ENCODE measurements at regions not wholly inside any gene's neighbourhood (a gene's known extent, or its start where the extent isn't known, plus 50 kb on each side); places are given as distances from the start of the nearest gene placed in this dataset.

DNA sequence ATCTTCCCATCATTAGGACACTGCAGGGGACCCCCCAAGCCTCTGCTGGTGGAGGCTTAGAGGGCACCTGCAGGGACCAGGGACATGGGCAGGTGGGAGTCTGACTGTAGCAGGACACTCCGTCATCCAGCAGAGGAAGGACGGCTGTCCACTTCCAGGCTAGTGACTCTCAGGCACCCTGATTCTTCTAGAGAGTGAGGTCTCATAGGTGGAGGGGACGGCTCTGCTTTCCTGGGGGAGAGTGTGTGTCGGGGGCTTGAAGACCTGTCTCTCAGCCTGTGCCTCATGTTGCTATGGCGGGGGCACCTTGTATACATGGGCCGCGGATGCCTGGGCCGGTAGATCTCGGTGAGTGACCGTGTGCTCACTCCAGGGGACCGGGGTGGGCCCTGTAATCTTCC, 1116.6 kb downstream of the BRD1 start (continued):
- TF ChIP-seq ZFX (IDR thresholded peaks at IDR 0.05), result no peak

DNA sequence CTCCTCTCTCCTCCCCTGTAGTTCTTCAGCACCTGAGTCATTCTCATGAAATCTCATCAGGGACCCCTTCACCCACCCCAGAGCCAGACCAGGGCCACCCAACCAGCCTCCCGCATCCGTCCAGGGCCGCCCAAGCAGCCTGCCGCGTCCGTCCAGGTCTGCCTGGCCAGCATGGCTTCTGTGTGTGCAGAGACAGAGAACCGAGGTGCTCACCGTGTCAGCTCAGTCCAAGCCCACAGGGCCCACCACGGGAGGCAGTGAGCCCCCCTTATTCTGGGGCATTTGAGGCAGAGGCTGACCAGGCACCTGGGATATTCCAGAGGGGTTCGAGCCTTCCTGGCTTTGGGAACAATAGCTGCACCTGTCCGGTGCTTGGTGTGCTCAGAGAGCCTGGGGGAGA, 1117.3 kb downstream of the BRD1 start:
- no peak for DNase-seq (ENCODE audit: low read depth, low spot score)
- intact Hi-C loops (cut with micrococcal nuclease), result no loop called here
- no peaks in the 10 kb centered on the region; a peak in 1 of 4 replicates for H3K9me3 ChIP-seq (ENCODE audit: control insufficient read depth in 1 of 2, insufficient read depth in 1 of 2, low read depth in 1 of 2, low read length in 2 of 2)
- no peaks in the 10 kb centered on the region for H3K79me2 ChIP-seq (ENCODE audit: insufficient read depth, low read length)
- no peaks in the 10 kb centered on the region for H3K9me2 ChIP-seq (ENCODE audit: insufficient read depth)
- no peaks in the 10 kb centered on the region for H3K36me3 ChIP-seq (ENCODE audit: control insufficient read depth in 1 of 2, insufficient read depth in 2 of 2, low read length in 2 of 2)
- H3K27ac ChIP-seq (ENCODE audit: low read depth, low read length), result no peak overlapping the region
- POLR2A ChIA-PET, result no interaction called here
- CTCF ChIA-PET, result no interaction called here
- H3K4me1 ChIP-seq (ENCODE audit: control insufficient read depth in 1 of 2, insufficient read depth in 2 of 2, low read length in 2 of 2), result no peaks in the 10 kb centered on the region
- RAD21 ChIA-PET (ENCODE audit: low non-redundant PET in 1 of 2, low total read pairs in 2 of 2, uncharacterized antibody in 2 of 2, unreplicated experiment in 2 of 2), result no interaction called here
- H2AFZ ChIP-seq (ENCODE audit: low read depth, low read length, poor library complexity, severe bottlenecking), result no peak overlapping the region
- TF ChIP-seq POLR2AphosphoS5 (IDR thresholded peaks at IDR 0.05; ENCODE audit: low read depth, low read length), result no peak
- no peak for TF ChIP-seq RAD21 (IDR thresholded peaks at IDR 0.05; ENCODE audit: low read depth)
- no peak for TF ChIP-seq JUND (IDR thresholded peaks at IDR 0.05)
- TF ChIP-seq CTCF (IDR thresholded peaks at IDR 0.05 in 2 of 3, conservative IDR thresholded peaks at IDR 0.05 in 1 of 3; ENCODE audit: borderline replicate concordance in 1 of 3, insufficient read depth in 1 of 3, low read depth in 2 of 3, low read length in 2 of 3), result no peak
- no peak for TF ChIP-seq ZFX (IDR thresholded peaks at IDR 0.05)
- TF ChIP-seq ZNF274 (IDR thresholded peaks at IDR 0.05; ENCODE audit: low read depth, low read length), result no peak
- no peak for TF ChIP-seq EZH2 (IDR thresholded peaks at IDR 0.05)
- no peak for TF ChIP-seq CBX3 (IDR thresholded peaks at IDR 0.05; ENCODE audit: low read depth)
- TF ChIP-seq YY1 (IDR thresholded peaks at IDR 0.05; ENCODE audit: extremely low read depth, insufficient replicate concordance, low read depth, low read length), result no peak
- no peak for TF ChIP-seq TCF7L2 (IDR thresholded peaks at IDR 0.05; ENCODE audit: borderline replicate concordance, extremely low read depth, insufficient read depth, insufficient read length)
- no peak for TF ChIP-seq SRF (IDR thresholded peaks at IDR 0.05; ENCODE audit: low read depth)
- TF ChIP-seq EGR1 (IDR thresholded peaks at IDR 0.05; ENCODE audit: low read depth), result no peak
- TF ChIP-seq, protein P1, sequence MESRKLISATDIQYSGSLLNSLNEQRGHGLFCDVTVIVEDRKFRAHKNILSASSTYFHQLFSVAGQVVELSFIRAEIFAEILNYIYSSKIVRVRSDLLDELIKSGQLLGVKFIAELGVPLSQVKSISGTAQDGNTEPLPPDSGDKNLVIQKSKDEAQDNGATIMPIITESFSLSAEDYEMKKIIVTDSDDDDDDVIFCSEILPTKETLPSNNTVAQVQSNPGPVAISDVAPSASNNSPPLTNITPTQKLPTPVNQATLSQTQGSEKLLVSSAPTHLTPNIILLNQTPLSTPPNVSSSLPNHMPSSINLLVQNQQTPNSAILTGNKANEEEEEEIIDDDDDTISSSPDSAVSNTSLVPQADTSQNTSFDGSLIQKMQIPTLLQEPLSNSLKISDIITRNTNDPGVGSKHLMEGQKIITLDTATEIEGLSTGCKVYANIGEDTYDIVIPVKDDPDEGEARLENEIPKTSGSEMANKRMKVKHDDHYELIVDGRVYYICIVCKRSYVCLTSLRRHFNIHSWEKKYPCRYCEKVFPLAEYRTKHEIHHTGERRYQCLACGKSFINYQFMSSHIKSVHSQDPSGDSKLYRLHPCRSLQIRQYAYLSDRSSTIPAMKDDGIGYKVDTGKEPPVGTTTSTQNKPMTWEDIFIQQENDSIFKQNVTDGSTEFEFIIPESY (IDR thresholded peaks at IDR 0.05; ENCODE audit: extremely low read depth, insufficient replicate concordance, low read length), result no peak
- no peak for TF ChIP-seq CEBPB (IDR thresholded peaks at IDR 0.05; ENCODE audit: low read depth)
- TF ChIP-seq, protein P2, sequence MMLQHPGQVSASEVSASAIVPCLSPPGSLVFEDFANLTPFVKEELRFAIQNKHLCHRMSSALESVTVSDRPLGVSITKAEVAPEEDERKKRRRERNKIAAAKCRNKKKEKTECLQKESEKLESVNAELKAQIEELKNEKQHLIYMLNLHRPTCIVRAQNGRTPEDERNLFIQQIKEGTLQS (IDR thresholded peaks at IDR 0.05), result no peak
- TF ChIP-seq SP1 (IDR thresholded peaks at IDR 0.05; ENCODE audit: low read depth), result no peak
- no peak for ATAC-seq
- no peaks in the 10 kb centered on the region for H4K20me1 ChIP-seq (ENCODE audit: insufficient read depth)
- no peaks in the 10 kb centered on the region for H3K27me3 ChIP-seq (ENCODE audit: insufficient read depth, low read length)
- no peak overlapping the region for H3K9ac ChIP-seq (ENCODE audit: low read length)
- H3K4me3 ChIP-seq (replicated peaks in 1 of 2; ENCODE audit: low read depth in 1 of 2, low read length in 2 of 2), result no peak overlapping the region
- BruUV-seq (replicated peaks), result no TSS peak
- no peak overlapping the region for H3K4me2 ChIP-seq (ENCODE audit: low read length)
